ENCODE measurements at regions not wholly inside any gene's neighbourhood (a gene's known extent, or its start where the extent isn't known, plus 50 kb on each side); places are given as distances from the start of the nearest gene placed in this dataset.
A peak's percentile ranks its signal among the peaks of the same experiment; 100 is the strongest.

DNA sequence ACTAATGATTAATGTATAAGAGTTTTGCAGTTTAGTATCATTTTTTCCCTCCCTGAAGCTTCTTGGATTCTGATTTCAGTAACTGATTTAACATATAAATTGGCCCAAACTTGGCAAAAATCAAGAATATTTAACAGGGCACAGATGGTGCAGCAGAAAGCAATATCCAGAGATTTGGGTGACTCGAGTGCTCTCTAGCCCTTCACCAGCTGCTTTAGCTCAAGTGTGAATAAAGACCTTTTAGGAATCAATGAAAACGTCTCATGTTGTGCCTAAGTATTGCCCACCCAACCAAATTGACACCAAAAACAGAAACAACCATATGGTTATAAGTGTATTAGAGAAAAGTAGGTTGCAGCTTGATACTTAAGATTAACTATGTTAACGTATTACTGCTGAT is 933.4 kb upstream of the PTPRD start:
- Histone ChIP-seq H3K9me3 (ENCODE audit: control insufficient read depth in 2 of 3, insufficient read depth in 1 of 3, low read length in 3 of 3) (no peaks in the 10 kb centered on the region), H3K27me3 (ENCODE audit: control insufficient read depth, insufficient read depth, low read length) (no peaks in the 10 kb centered on the region), H3K9ac (ENCODE audit: low read length in 3 of 3) (no peak overlapping the region), H3K36me3 (ENCODE audit: control insufficient read depth in 2 of 3, insufficient read depth in 3 of 3, low read length in 3 of 3) (no peaks in the 10 kb centered on the region), H3K4me1 (ENCODE audit: control insufficient read depth in 2 of 3, insufficient read depth in 2 of 3, low read depth in 1 of 3, low read length in 3 of 3) (no peaks in the 10 kb centered on the region), H3K4me3 (ENCODE audit: low read length in 3 of 3) (no peak overlapping the region), H3K27ac (ENCODE audit: low read depth in 2 of 2, low read length in 2 of 2) (no peak overlapping the region)
- TF ChIP-seq, protein P1, sequence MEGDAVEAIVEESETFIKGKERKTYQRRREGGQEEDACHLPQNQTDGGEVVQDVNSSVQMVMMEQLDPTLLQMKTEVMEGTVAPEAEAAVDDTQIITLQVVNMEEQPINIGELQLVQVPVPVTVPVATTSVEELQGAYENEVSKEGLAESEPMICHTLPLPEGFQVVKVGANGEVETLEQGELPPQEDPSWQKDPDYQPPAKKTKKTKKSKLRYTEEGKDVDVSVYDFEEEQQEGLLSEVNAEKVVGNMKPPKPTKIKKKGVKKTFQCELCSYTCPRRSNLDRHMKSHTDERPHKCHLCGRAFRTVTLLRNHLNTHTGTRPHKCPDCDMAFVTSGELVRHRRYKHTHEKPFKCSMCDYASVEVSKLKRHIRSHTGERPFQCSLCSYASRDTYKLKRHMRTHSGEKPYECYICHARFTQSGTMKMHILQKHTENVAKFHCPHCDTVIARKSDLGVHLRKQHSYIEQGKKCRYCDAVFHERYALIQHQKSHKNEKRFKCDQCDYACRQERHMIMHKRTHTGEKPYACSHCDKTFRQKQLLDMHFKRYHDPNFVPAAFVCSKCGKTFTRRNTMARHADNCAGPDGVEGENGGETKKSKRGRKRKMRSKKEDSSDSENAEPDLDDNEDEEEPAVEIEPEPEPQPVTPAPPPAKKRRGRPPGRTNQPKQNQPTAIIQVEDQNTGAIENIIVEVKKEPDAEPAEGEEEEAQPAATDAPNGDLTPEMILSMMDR (IDR thresholded peaks at IDR 0.05; ENCODE audit: borderline replicate concordance, extremely low read depth, insufficient read depth) = no peak
- DNase-seq = no peak
- FAIRE-seq = no peak
- intact Hi-C loops (cut with DNase I) = no loop called here

GRCh38 chr9:11549311-11549794 is 936.6 kb upstream of the PTPRD start:
- intact Hi-C loops (cut with DNase I) = no loop called here

DNA sequence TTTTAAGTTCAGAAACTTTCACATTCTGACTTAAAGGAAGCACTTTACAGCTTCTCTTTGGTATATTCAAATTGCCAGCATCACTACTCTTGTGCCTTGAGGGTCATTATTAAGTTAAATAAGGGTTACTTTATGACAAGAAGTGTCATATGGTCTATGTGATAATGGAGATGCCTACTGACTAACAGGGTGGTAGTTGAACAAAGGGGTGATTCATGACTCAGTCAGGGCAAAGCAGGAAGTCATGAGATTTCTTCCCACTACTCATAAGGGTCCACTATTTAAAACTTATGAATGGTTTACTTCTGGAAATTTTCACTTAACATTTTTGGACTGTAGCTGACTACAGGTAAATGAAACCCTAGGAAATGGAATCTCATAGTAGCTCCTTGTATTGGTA is 938.3 kb upstream of the PTPRD start:
- intact Hi-C loops (cut with DNase I) = no loop called here
- Histone ChIP-seq H3K27me3 (ENCODE audit: control insufficient read depth, insufficient read depth, low read length) (no peaks in the 10 kb centered on the region), H3K4me1 (ENCODE audit: control insufficient read depth in 2 of 3, insufficient read depth in 2 of 3, low read depth in 1 of 3, low read length in 3 of 3) (no peaks in the 10 kb centered on the region), H3K9me3 (ENCODE audit: control insufficient read depth in 2 of 3, insufficient read depth in 1 of 3, low read length in 3 of 3) (no peaks in the 10 kb centered on the region), H3K4me3 (ENCODE audit: low read length in 3 of 3) (no peak overlapping the region), H3K9ac (ENCODE audit: low read length in 3 of 3) (no peak overlapping the region), H3K36me3 (ENCODE audit: control insufficient read depth in 2 of 3, insufficient read depth in 3 of 3, low read length in 3 of 3) (no peaks in the 10 kb centered on the region), H3K27ac (ENCODE audit: low read depth in 2 of 2, low read length in 2 of 2) (no peak overlapping the region)
- no peak for FAIRE-seq
- DNase-seq = no peak
- TF ChIP-seq, protein P1 (IDR thresholded peaks at IDR 0.05; ENCODE audit: borderline replicate concordance, extremely low read depth, insufficient read depth) = no peak

More at GRCh38 chr9:11549311-11549794, 936.6 kb upstream of the PTPRD start:
- peak in 1 of 5 donors; percentile 12 for DNase-seq
- Histone ChIP-seq H3K36me3 (ENCODE audit: control insufficient read depth in 2 of 3, insufficient read depth in 3 of 3, low read length in 3 of 3) (no peaks in the 10 kb centered on the region), H3K4me3 (ENCODE audit: low read length in 3 of 3) (no peak overlapping the region), H3K27me3 (ENCODE audit: control insufficient read depth, insufficient read depth, low read length) (no peaks in the 10 kb centered on the region), H3K27ac (ENCODE audit: low read depth in 2 of 2, low read length in 2 of 2) (no peak overlapping the region), H3K9me3 (ENCODE audit: control insufficient read depth in 2 of 3, insufficient read depth in 1 of 3, low read length in 3 of 3) (no peaks in the 10 kb centered on the region), H3K4me1 (ENCODE audit: control insufficient read depth in 2 of 3, insufficient read depth in 2 of 3, low read depth in 1 of 3, low read length in 3 of 3) (no peaks in the 10 kb centered on the region), H3K9ac (ENCODE audit: low read length in 3 of 3) (no peak overlapping the region)
- no peak for FAIRE-seq
- TF ChIP-seq, protein P1 (IDR thresholded peaks at IDR 0.05; ENCODE audit: borderline replicate concordance, extremely low read depth, insufficient read depth) = no peak

- TF ChIP-seq, protein P1 (IDR thresholded peaks at IDR 0.05; ENCODE audit: borderline replicate concordance, extremely low read depth, insufficient read depth) = no peak
- no peaks in the 10 kb centered on the region for H3K27me3 ChIP-seq (ENCODE audit: control insufficient read depth, insufficient read depth, low read length)
- intact Hi-C loops (cut with DNase I) = no loop called here
- no peak overlapping the region for H3K4me3 ChIP-seq (ENCODE audit: low read length in 3 of 3)
- no peaks in the 10 kb centered on the region for H3K4me1 ChIP-seq (ENCODE audit: control insufficient read depth in 2 of 3, insufficient read depth in 2 of 3, low read depth in 1 of 3, low read length in 3 of 3)
- no peak overlapping the region for H3K9ac ChIP-seq (ENCODE audit: low read length in 3 of 3)
- FAIRE-seq (no peak), DNase-seq (no peak)
- H3K36me3 ChIP-seq (ENCODE audit: control insufficient read depth in 2 of 3, insufficient read depth in 3 of 3, low read length in 3 of 3) = no peaks in the 10 kb centered on the region
- no peaks in the 10 kb centered on the region for H3K9me3 ChIP-seq (ENCODE audit: control insufficient read depth in 2 of 3, insufficient read depth in 1 of 3, low read length in 3 of 3)
- no peak overlapping the region for H3K27ac ChIP-seq (ENCODE audit: low read depth in 2 of 2, low read length in 2 of 2)
Observed at GRCh38 chr9:11558043-11558442, 945.2 kb upstream of the PTPRD start.

All from kidney (tissue), 13 donors.